Activated CD8-positive, alpha-beta T cell treated with anti-CD3 and anti-CD28 coated beads, Interleukin-2, amount 10 ng/mL, durations not matched to agents 7 days and 5 days (primary cell): ENCODE measurements at regions not wholly inside any gene's neighbourhood (a gene's known extent, or its start where the extent isn't known, plus 50 kb on each side); places are given as distances from the start of the nearest gene placed in this dataset.
"Not testable (repeated sequence)": the region's sequence is repeated elsewhere in the genome, so short reads cannot be mapped to it uniquely, and the experiment has no call there.

ENCODE experiments used
- ATAC-seq: fragments of 150-1000 bp; cut with Tn5 transposase; one replicate; pipeline ENCODE4 v1.10.0; 2021; ENCODE audit warnings: moderate library complexity
- CTCF ChIA-PET: fragments of 350-600 bp; sonication (Branson Sonifier 250); formaldehyde crosslinking; loops from one replicate; lab custom pipeline; 2021; ENCODE audit warnings: antibody characterized with exemption; lab: Charles Lee
- POLR2A ChIA-PET: fragments of 350-600 bp; sonication (Branson Sonifier 250); formaldehyde crosslinking; loops from one replicate; lab custom pipeline; 2021; ENCODE audit warnings: antibody characterized with exemption; lab: Charles Lee
- DNase-seq: peaks from one replicate; pipeline ENCODE4 v3.0.0-alpha.2; 2020
- H3K27ac Mint-ChIP-seq: one replicate; pipeline ENCODE4 v1.8.0; 2021; ENCODE audit warnings: mild to moderate bottlenecking, mixed read lengths
- H3K27me3 Mint-ChIP-seq: one replicate; pipeline ENCODE4 v1.8.0; 2021; ENCODE audit warnings: low read depth, mixed read lengths
- H3K36me3 Mint-ChIP-seq: one replicate; pipeline ENCODE4 v1.8.0; 2021; ENCODE audit warnings: low read depth, mixed read lengths
- H3K4me1 Mint-ChIP-seq: one replicate; pipeline ENCODE4 v1.8.0; 2021; ENCODE audit warnings: low read depth, mixed read lengths
- H3K4me3 Mint-ChIP-seq: one replicate; pipeline ENCODE4 v1.8.0; 2021; ENCODE audit warnings: mild to moderate bottlenecking, mixed read lengths
- H3K9me3 Mint-ChIP-seq: one replicate; pipeline ENCODE4 v1.8.0; 2022; ENCODE audit warnings: mixed read lengths; ENCODE audit not compliant: insufficient read depth

DNA sequence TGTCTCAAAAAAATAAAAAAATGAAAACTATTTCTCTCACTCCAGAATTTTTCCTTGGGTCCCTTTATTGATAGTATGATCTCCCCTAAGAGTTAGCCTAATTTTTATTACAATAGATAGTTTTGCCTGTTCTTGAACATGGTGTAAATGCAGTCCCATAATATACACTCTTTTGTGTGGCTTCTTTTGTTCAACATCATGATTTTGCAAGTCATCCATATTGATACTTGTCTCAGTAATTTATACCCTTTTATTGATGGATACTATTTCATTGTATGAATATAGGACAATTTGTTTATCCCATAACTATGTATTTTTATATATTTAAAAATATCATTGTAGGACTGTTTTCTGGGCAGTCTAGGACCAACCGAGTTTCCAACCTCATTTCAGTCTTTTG, 207.0 kb downstream of the UTP18 start:
- ATAC-seq: no peak
- H3K36me3 Mint-ChIP-seq: no peaks in the 10 kb centered on the region
- CTCF ChIA-PET: no interaction called here
- POLR2A ChIA-PET: no interaction called here
- peaks cover 6% of the 10 kb centered on the region for H3K27me3 Mint-ChIP-seq
- no peaks in the 10 kb centered on the region for H3K9me3 Mint-ChIP-seq
- H3K4me1 Mint-ChIP-seq: no peaks in the 10 kb centered on the region
- no peak overlapping the region for H3K27ac Mint-ChIP-seq
- H3K4me3 Mint-ChIP-seq: no peak overlapping the region
- no peak for DNase-seq

DNA sequence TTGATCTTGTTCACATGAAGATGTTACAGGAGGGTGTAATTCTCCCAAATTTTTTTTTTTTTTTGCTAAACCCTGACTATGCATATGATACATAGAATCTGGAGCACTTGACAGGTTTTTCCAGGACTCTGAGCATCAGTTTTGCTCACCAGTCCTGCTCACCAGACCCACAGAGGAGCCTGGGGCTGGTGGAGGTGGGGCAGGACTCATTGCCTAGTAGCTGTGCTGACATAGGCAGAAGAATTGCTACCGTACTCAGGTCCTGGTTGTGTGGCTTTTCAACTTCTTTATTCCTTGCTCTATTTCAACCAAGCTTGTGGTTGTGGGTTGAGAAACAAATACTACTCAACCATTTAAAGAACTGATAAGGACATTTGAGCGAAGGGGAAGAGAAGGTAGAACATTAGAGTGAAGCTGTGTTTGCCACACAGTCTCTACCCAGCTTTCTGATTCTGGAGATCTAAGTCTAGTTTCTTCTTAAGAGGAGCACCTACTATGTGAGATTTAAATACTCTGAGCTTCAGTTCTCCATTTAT, 212.4 kb downstream of the UTP18 start:
- no peak overlapping the region for H3K4me3 Mint-ChIP-seq
- no peak overlapping the region for H3K27ac Mint-ChIP-seq
- no peaks in the 10 kb centered on the region for H3K9me3 Mint-ChIP-seq
- CTCF ChIA-PET: interaction anchor here (0.9 to 1.5 kb wide), 2 partner anchors 12 to 101 kb away, joined by 3 to 9 read pairs; no protein-coding TSS in a partner anchor
- POLR2A ChIA-PET: no interaction called here
- DNase-seq: no peak
- no peaks in the 10 kb centered on the region for H3K4me1 Mint-ChIP-seq
- H3K36me3 Mint-ChIP-seq: no peaks in the 10 kb centered on the region
- peaks cover 19% of the 10 kb centered on the region for H3K27me3 Mint-ChIP-seq
- ATAC-seq: no peak

DNA sequence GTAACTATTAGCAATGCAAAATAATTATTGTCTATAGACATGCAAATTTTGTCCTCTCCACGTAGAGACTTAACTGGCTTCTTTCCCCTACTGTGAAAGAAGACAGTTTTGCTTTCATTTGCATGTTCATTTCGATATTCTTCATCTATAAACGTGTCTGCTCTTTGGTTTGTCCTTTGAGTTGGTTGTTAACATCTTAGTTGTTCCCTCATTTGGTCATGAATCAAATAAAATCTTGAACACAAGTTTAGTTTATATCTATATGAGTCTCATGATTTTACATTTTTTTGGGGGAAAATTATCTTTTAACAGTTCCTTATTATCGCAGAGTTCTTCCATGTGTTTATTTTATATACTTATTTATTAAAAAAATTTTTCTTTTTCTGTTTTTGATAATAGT, 214.4 kb downstream of the UTP18 start:
- Mint-ChIP-seq H3K4me3 (no peak overlapping the region), H3K4me1 (no peaks in the 10 kb centered on the region), H3K27me3 (peaks cover 23% of the 10 kb centered on the region), H3K9me3 (no peaks in the 10 kb centered on the region), H3K36me3 (no peaks in the 10 kb centered on the region), H3K27ac (no peak overlapping the region)
- ATAC-seq (no peak), DNase-seq (no peak)
- CTCF ChIA-PET: interaction anchor here (1.0 kb wide), 1 partner anchor 13 kb away, joined by 4 read pairs; no protein-coding TSS in a partner anchor
- POLR2A ChIA-PET: no interaction called here

DNA sequence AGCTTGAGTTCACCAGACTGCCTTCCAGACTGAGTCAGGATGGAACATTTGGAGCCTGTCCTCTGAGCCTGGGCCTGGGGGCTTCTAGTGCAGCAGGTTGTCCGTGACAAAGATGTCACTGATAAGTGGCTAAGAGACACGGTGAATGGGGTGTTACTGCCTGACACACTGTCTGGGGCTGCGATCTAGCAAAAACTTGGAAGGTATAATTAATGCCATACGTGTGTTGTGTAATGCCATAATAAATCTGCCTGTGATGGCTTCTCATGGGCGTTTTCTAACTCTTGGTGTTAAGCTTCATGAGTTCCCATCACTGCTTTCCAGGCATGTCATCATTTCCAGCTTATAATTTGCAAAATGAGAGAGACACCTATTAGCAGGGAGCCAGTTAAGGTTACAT, 215.4 kb downstream of the UTP18 start:
- ChIA-PET POLR2A (no interaction called here), CTCF (interaction anchor here (1.0 kb wide), 1 partner anchor 14 kb away, joined by 4 read pairs; no protein-coding TSS in a partner anchor)
- Mint-ChIP-seq H3K9me3 (no peaks in the 10 kb centered on the region), H3K4me3 (no peak overlapping the region), H3K27me3 (peaks cover 28% of the 10 kb centered on the region), H3K36me3 (no peaks in the 10 kb centered on the region), H3K4me1 (no peaks in the 10 kb centered on the region), H3K27ac (no peak overlapping the region)
- no peak for DNase-seq
- no peak for ATAC-seq

DNA sequence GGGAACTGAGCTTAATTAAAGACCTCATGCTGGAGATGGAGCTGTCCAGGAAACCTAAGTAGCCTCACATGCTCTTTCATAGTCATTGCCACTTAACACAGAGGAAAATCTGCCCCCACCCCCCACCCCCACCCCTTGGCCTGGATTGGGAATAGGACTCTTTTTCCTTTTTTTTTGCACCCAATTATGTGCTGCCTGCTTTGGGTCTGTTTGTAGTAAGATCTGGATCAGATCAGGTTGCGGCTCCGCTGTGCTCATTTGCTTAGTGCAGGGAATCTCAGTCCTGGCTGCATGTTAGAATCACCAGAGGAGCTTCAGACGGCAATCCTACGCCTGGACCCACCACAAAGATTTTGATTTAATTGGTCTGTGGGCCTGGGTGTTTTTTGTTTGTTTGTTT, 219.0 kb downstream of the UTP18 start:
- no peak overlapping the region for H3K4me3 Mint-ChIP-seq
- peaks cover 8% of the 10 kb centered on the region for H3K9me3 Mint-ChIP-seq
- ChIA-PET CTCF (interaction anchor here (1.2 kb wide), 1 partner anchor 8 kb away, joined by 3 read pairs; no protein-coding TSS in a partner anchor), POLR2A (no interaction called here)
- H3K27ac Mint-ChIP-seq: no peak overlapping the region
- H3K36me3 Mint-ChIP-seq: no peaks in the 10 kb centered on the region
- ATAC-seq (no peak), DNase-seq (no peak)
- no peaks in the 10 kb centered on the region for H3K4me1 Mint-ChIP-seq
- peaks cover 18% of the 10 kb centered on the region for H3K27me3 Mint-ChIP-seq

DNA sequence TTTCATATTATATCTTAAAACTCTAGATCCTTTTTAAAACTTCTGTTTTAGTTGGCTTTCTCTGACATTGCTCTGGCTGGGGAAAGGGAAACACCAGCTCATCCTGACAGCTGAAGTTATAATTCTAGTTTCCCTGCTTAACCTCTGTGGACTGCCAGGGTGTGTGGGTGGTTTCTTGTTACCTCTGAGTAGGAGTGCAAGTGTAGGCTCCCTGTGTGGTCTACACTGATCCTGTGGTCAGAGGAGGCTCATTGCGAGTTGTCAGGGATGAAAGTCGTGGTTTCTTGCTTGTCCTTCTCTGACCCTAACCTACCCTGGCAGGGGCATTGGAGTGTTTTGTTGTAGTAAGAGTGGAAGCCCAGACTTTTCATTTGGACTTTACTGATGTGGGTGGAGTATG, 221.0 kb downstream of the UTP18 start:
- Mint-ChIP-seq H3K36me3 (no peaks in the 10 kb centered on the region), H3K27me3 (peaks cover 18% of the 10 kb centered on the region), H3K4me3 (no peak overlapping the region), H3K9me3 (peaks cover 8% of the 10 kb centered on the region), H3K4me1 (no peaks in the 10 kb centered on the region), H3K27ac (no peak overlapping the region)
- ATAC-seq (no peak), DNase-seq (no peak)
- ChIA-PET POLR2A (no interaction called here), CTCF (no interaction called here)

DNA sequence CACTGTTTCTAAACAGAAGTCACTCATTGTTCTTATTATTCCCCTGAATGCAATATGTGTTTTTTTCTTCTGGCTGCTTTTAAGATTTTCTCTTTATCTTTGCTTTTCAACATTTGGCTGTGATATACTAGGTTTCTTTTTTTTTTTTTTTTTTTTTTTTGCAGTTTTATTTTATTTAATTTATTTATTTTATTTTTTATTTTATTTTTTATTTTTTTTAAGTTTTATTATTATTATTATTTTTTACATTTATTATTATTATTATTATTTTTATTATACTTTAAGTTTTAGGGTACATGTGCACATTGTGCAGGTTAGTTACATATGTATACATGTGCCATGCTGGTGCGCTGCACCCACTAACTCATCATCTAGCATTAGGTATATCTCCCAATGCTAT, 221.9 kb downstream of the UTP18 start:
- H3K4me3 Mint-ChIP-seq, H3K9me3 Mint-ChIP-seq, DNase-seq, H3K27ac Mint-ChIP-seq, ATAC-seq, H3K36me3 Mint-ChIP-seq, CTCF ChIA-PET, POLR2A ChIA-PET, H3K4me1 Mint-ChIP-seq: not testable (repeated sequence)
- H3K27me3 Mint-ChIP-seq: peaks cover 15% of the 10 kb centered on the region

DNA sequence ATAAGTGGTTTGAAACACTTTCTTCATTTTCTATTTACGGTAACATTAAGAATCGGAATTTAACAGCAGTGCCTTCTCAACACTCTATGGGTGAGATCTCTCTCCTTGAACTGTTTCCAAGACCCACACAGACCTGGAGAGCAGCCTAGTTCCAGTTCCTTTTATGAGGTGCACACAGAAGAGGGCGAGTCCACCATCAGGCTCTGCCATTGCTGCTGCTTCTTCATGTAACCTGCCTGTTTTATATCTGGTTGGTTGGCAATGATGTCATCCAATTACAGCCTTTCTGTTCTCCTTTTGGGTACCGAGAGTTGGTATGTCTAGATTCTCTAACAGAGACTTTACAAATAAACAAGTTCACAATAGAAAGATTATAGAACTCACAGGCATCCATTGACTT, 225.7 kb downstream of the UTP18 start:
- H3K4me1 Mint-ChIP-seq: no peaks in the 10 kb centered on the region
- H3K9me3 Mint-ChIP-seq: peaks cover 5% of the 10 kb centered on the region
- CTCF ChIA-PET: no interaction called here
- H3K36me3 Mint-ChIP-seq: no peaks in the 10 kb centered on the region
- H3K27me3 Mint-ChIP-seq: peaks cover 7% of the 10 kb centered on the region
- ATAC-seq: no peak
- POLR2A ChIA-PET: no interaction called here
- H3K27ac Mint-ChIP-seq: no peak overlapping the region
- DNase-seq: no peak
- no peak overlapping the region for H3K4me3 Mint-ChIP-seq

DNA sequence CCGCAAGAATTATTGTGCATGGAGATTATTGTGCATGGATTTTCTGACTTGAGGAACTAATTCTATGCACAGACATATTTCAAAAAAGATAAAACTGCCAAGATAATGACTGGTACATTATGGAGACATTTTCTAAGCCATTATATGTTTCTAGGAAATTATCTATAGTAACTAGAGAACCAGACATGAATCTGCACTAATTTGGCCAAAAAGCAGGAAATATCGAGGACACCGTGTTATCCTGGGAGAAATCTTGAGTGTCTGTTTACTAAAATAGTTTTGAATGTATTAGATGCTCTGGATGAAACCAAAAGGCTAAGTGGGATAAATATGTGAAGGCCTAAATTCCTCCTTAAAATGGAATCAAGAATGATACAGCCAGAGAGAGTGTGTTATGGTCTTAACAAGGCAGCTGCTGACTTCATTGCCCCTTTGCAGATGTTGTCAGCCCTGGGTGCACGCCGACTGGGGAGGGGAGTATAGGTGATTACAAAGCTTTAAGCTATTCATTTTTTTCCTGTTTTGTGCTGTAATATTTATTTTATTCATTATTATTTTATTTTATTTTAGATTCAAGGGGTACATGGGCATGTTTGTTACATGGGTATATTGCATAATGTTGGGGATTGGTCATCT, 226.7 kb downstream of the UTP18 start:
- no peak for ATAC-seq
- Mint-ChIP-seq H3K4me1 (no peaks in the 10 kb centered on the region), H3K27ac (no peak overlapping the region), H3K4me3 (no peak overlapping the region), H3K27me3 (peaks cover 7% of the 10 kb centered on the region), H3K9me3 (no peaks in the 10 kb centered on the region), H3K36me3 (no peaks in the 10 kb centered on the region)
- POLR2A ChIA-PET: no interaction called here
- DNase-seq: no peak
- CTCF ChIA-PET: no interaction called here

DNA sequence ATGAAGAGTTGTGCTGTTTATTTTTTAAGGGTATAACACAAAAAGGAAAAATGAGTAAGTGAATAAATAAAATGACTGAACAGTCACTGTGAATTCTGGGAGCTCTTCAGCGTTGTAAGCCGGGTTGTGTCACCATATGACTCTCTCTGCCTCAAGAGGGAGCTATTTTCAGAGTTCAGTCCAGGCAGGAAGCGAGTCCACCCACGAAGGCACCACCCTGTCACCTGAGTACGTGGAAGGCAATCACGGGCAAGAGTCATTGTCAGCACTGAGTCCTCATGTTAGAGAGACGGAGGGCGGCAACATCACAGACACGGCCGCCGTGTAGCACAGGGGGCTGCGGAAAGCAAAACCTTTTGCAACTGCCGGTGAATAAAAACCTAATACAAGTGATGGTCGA, 227.6 kb downstream of the UTP18 start:
- Mint-ChIP-seq H3K27me3 (peaks cover 7% of the 10 kb centered on the region), H3K4me3 (no peak overlapping the region), H3K27ac (no peak overlapping the region), H3K36me3 (no peaks in the 10 kb centered on the region), H3K4me1 (no peaks in the 10 kb centered on the region), H3K9me3 (no peaks in the 10 kb centered on the region)
- POLR2A ChIA-PET: no interaction called here
- DNase-seq (peak; percentile 22), ATAC-seq (no peak)
- CTCF ChIA-PET: interaction anchor here (0.7 to 1.4 kb wide), 6 partner anchors 9 to 89 kb away, joined by 3 to 4 read pairs (median 3); no protein-coding TSS in a partner anchor

DNA sequence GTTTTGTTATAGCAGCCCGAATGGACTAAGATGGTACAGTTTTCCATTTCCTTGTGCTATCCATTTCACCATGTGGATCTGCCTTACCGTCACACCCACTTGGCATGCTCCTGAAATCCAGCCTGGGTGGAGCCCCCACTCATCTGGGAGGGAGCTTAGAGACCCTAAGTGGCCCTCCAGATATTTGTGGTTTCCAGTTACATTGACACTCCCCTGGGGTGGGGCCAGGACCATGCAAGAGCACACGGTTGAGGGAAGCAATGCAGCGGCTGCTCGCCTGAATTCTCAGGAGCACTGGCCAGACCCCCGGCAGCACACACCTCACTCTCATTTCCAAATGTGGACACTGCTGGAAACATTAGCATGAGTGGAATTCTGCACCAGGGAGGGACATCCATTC, 231.1 kb downstream of the UTP18 start:
- no peak overlapping the region for H3K4me3 Mint-ChIP-seq
- H3K27ac Mint-ChIP-seq: no peak overlapping the region
- no peaks in the 10 kb centered on the region for H3K9me3 Mint-ChIP-seq
- H3K36me3 Mint-ChIP-seq: no peaks in the 10 kb centered on the region
- DNase-seq: no peak
- ChIA-PET POLR2A (no interaction called here), CTCF (no interaction called here)
- peaks cover 3% of the 10 kb centered on the region for H3K27me3 Mint-ChIP-seq
- no peaks in the 10 kb centered on the region for H3K4me1 Mint-ChIP-seq
- no peak for ATAC-seq

DNA sequence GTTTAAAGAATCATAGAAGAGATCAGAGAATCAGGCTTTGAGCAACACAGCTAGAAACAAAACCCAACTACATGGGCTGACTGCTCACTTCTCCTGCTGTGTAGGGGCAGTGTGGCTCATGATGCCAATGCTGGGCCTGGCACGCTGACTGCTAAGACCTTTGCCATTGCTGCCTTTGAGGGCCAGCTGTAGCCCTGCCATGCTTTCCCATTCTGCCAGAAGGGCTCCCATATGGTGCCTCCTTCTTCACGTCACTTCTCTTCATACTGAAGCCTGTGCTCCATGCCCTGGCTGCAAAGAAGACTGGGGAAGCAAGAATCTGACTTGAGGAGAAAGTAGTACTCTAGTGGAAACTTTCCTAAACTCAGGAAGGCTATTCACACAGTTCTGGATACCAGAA, 232.9 kb downstream of the UTP18 start:
- no peaks in the 10 kb centered on the region for H3K9me3 Mint-ChIP-seq
- ATAC-seq (no peak), DNase-seq (no peak)
- no peak overlapping the region for H3K4me3 Mint-ChIP-seq
- no peaks in the 10 kb centered on the region for H3K4me1 Mint-ChIP-seq
- H3K27me3 Mint-ChIP-seq: peaks cover 6% of the 10 kb centered on the region
- no peak overlapping the region for H3K27ac Mint-ChIP-seq
- H3K36me3 Mint-ChIP-seq: no peaks in the 10 kb centered on the region
- CTCF ChIA-PET: no interaction called here
- POLR2A ChIA-PET: no interaction called here
